OCI-LY7 (cell line): ENCODE measurements at regions not wholly inside any gene's neighbourhood (a gene's known extent, or its start where the extent isn't known, plus 50 kb on each side); places are given as distances from the start of the nearest gene placed in this dataset.

Source experiments
- BruUV-seq: library from RNA; stranded (reverse); fragments of 400-500 nt; replicated peaks from 2 replicates; lab custom pipeline; 2021; lab: Mats Ljungman, UMichigan
- CTCF ChIA-PET: fragments of 300-600 bp; sonication (Branson Sonifier 250); formaldehyde crosslinking; loops from one replicate; lab custom pipeline; 2022; ENCODE audit warnings: antibody characterized with exemption; ENCODE audit not compliant: unreplicated experiment; lab: Charles Lee
- POLR2A ChIA-PET: fragments of 300-600 bp; sonication (Branson Sonifier 250); formaldehyde crosslinking; loops from one replicate; lab custom pipeline; 2022; ENCODE audit warnings: antibody characterized with exemption; lab: Charles Lee
- DNase-seq: peaks from one replicate; pipeline ENCODE4 v3.0.0-alpha.2; 2015; ENCODE audit warnings: low spot score
- H2AFZ ChIP-seq: fragments of 200-600 bp; sonication (generic), shearing (Covaris generic); 2 replicates; pipeline ENCODE4 v1.6.1; 2014; ENCODE audit warnings: mild to moderate bottlenecking, antibody characterized with exemption, low read length, moderate library complexity
- H3K27ac ChIP-seq: fragments of 200-600 bp; sonication (generic); 2 replicates; pipeline ENCODE4 v1.5.1; 2014; ENCODE audit warnings: mixed run types, low read depth, mild to moderate bottlenecking, moderate library complexity, low read length, inconsistent platforms; ENCODE audit not compliant: poor library complexity, severe bottlenecking
- H3K36me3 ChIP-seq: fragments of 200-600 bp; sonication (generic); 2 replicates; pipeline ENCODE4 v1.6.1; 2014; ENCODE audit warnings: mild to moderate bottlenecking, antibody characterized with exemption, low read length, moderate library complexity, mixed read lengths; ENCODE audit not compliant: insufficient read depth
- H3K4me1 ChIP-seq: fragments of 200-600 bp; sonication (generic); 2 replicates; pipeline ENCODE4 v1.5.1; 2014; ENCODE audit warnings: mild to moderate bottlenecking, low read length; ENCODE audit not compliant: insufficient read depth, poor library complexity, severe bottlenecking
- H3K4me2 ChIP-seq: fragments of 200-600 bp; sonication (generic); 2 replicates; pipeline ENCODE4 v1.6.1; 2014; ENCODE audit warnings: mild to moderate bottlenecking, low read length
- H3K4me3 ChIP-seq: fragments of 200-600 bp; sonication (generic); 2 replicates; pipeline ENCODE4 v1.5.1; 2014; ENCODE audit warnings: mild to moderate bottlenecking, low read depth, low read length; ENCODE audit not compliant: poor library complexity, severe bottlenecking
- H3K79me2 ChIP-seq: fragments of 200-600 bp; sonication (generic); 2 replicates; pipeline ENCODE4 v1.6.1; 2016; ENCODE audit warnings: low read depth, mild to moderate bottlenecking, low read length, moderate library complexity, mixed read lengths; ENCODE audit not compliant: insufficient read depth
- H3K9me2 ChIP-seq: fragments of 200-600 bp; sonication (generic); 2 replicates; pipeline ENCODE4 v1.6.1; 2016; ENCODE audit warnings: mild to moderate bottlenecking, low read length, mixed read lengths; ENCODE audit not compliant: insufficient read depth
- H3K9me3 ChIP-seq: fragments of 200-600 bp; sonication (generic); 2 replicates; pipeline ENCODE4 v1.6.1; 2014; ENCODE audit warnings: mild to moderate bottlenecking, mixed run types, low read length, mixed read lengths
- H4K20me1 ChIP-seq: fragments of 200-600 bp; sonication (generic); 2 replicates; pipeline ENCODE4 v1.6.1; 2014; ENCODE audit warnings: mild to moderate bottlenecking, antibody characterized with exemption, low read length, moderate library complexity, mixed read lengths; ENCODE audit not compliant: insufficient read depth
- EZH2phosphoT487 ChIP-seq: fragments of 200-600 bp; sonication (generic); IDR thresholded peaks from 2 replicates; pipeline ENCODE4 v1.6.1; 2018; ENCODE audit warnings: low read depth, borderline replicate concordance, mild to moderate bottlenecking, mixed run types, antibody characterized with exemption, low read length, moderate library complexity, mixed read lengths
- intact Hi-C: fragments of 100-400 bp; cut with micrococcal nuclease; formaldehyde crosslinking; loops from one replicate; pipeline ENCODE4 v1.10.0; 2022; ENCODE audit not compliant: unreplicated experiment
- TF ChIP-seq, protein P1 (sequence below): fragments of 200-600 bp; sonication (generic); conservative IDR thresholded peaks from 2 replicates; pipeline ENCODE4 v1.5.1; 2014; ENCODE audit warnings: mild to moderate bottlenecking, antibody characterized with exemption, low read length, moderate library complexity, mixed read lengths

DNA sequence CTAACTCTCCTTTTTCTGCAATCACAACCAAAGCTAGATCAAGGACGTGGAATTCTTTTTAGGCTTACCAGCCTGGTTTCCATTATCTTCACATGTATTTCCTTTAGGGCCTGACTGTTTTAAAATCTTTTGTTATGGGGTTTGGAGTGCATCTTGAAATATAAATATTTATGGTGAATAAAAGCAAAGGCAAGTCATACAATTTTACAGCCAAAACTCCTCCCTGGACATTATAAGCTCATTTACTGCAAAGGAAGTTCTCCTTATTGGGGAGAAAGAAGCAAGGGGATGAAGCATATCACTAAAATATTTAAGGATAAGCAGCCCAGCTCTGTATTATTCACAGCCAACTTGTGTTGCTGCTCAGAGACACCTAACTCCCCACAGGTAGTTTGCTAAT, 132.2 kb upstream of the TARS1 start:
- Histone ChIP-seq H3K4me3 (no peak overlapping the region), H3K4me2 (no peak overlapping the region), H2AFZ (peak overlapping the region; percentile 5; the same call in 1 of the 2 replicates), H4K20me1 (no peaks in the 10 kb centered on the region), H3K36me3 (no peaks in the 10 kb centered on the region), H3K9me2 (no peaks in the 10 kb centered on the region), H3K4me1 (peaks cover 9% of the 10 kb centered on the region), H3K9me3 (peaks cover 3% of the 10 kb centered on the region; the same call in 1 of the 2 replicates), H3K27ac (no peak overlapping the region), H3K79me2 (no peaks in the 10 kb centered on the region)
- no TSS peak for BruUV-seq
- intact Hi-C loops: no loop called here
- ChIA-PET CTCF (no interaction called here), POLR2A (interaction anchor here (0.6 kb wide), 1 partner anchor 150 kb away, joined by 3 read pairs; no protein-coding TSS in a partner anchor)
- TF ChIP-seq EZH2phosphoT487: no peak
- TF ChIP-seq, protein P1, sequence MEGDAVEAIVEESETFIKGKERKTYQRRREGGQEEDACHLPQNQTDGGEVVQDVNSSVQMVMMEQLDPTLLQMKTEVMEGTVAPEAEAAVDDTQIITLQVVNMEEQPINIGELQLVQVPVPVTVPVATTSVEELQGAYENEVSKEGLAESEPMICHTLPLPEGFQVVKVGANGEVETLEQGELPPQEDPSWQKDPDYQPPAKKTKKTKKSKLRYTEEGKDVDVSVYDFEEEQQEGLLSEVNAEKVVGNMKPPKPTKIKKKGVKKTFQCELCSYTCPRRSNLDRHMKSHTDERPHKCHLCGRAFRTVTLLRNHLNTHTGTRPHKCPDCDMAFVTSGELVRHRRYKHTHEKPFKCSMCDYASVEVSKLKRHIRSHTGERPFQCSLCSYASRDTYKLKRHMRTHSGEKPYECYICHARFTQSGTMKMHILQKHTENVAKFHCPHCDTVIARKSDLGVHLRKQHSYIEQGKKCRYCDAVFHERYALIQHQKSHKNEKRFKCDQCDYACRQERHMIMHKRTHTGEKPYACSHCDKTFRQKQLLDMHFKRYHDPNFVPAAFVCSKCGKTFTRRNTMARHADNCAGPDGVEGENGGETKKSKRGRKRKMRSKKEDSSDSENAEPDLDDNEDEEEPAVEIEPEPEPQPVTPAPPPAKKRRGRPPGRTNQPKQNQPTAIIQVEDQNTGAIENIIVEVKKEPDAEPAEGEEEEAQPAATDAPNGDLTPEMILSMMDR: no peak
- DNase-seq: no peak

DNA sequence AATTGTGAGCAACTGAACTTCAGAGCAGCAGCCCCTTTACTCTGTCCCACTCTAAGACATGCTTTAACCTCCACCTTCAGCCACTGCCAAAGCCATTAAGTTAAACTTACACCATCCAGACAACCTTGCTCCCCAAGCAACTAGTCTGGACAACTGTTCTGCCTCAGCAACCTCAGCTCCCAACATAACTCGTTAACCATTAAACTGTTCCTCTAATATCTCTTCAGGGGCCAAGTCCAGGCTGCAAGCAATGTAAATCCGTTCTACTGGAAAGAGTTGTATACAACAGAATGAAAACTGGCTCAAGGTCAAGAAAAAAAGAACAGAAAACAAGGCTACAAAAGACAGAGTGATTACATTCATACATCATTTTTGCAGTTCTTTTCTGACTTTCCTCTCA, 131.7 kb upstream of the TARS1 start:
- Histone ChIP-seq H3K36me3 (no peaks in the 10 kb centered on the region), H3K4me2 (no peak overlapping the region), H3K9me3 (peaks cover 6% of the 10 kb centered on the region; the same call in 1 of the 2 replicates), H3K79me2 (no peaks in the 10 kb centered on the region), H3K27ac (no peak overlapping the region), H4K20me1 (no peaks in the 10 kb centered on the region), H2AFZ (peak overlapping the region; percentile 5; the same call in 1 of the 2 replicates), H3K4me3 (no peak overlapping the region), H3K4me1 (peaks cover 9% of the 10 kb centered on the region), H3K9me2 (no peaks in the 10 kb centered on the region)
- intact Hi-C loops: no loop called here
- BruUV-seq: no TSS peak
- no peak for DNase-seq
- CTCF ChIA-PET: no interaction called here
- no peak for TF ChIP-seq EZH2phosphoT487
- TF ChIP-seq, protein P1: no peak
- POLR2A ChIA-PET: interaction anchor here (0.6 kb wide), 1 partner anchor 151 kb away, joined by 3 read pairs; no protein-coding TSS in a partner anchor

DNA sequence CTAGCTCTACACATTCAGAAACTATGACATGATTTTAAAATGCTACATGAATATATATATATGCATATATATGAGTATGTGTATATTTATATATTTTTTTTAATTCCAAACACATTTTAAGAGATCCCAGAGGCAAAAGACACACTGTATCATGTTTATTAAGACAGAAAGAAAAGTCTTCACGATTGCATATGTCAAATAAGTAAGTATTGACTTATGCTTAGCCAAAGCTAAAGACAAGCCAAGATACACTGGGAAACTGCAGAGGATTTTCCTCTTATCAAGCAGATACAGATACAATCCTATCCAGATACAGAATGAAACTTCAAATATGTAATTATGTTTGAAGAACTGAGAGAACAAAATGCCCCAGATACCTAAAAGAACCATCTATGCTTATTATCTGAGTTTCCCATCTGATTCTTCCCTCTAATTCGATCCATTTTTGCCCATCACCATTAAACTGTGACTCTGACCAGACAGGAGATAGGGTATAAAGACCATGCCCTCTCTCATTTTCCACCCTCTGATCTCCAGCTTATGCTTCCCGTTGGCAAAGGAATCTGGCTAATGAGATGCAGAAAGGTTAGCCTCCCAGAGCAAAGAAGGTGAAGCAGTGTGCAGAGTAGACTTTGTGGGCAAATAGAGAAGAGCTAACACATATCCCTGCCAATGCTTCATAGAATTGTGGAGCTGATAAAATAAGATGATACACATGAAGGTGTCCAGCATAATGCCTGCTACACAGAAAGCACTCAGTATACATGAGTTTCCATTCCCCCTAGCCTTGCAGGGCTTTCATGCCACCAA, 131.0 kb upstream of the TARS1 start:
- Histone ChIP-seq H3K9me3 (peaks cover 10% of the 10 kb centered on the region; the same call in 1 of the 2 replicates), H3K4me3 (no peak overlapping the region), H3K79me2 (no peaks in the 10 kb centered on the region), H4K20me1 (no peaks in the 10 kb centered on the region), H3K36me3 (no peaks in the 10 kb centered on the region), H3K9me2 (no peaks in the 10 kb centered on the region), H2AFZ (no peak overlapping the region; the same call in 1 of the 2 replicates), H3K4me2 (no peak overlapping the region), H3K27ac (no peak overlapping the region), H3K4me1 (peaks cover 9% of the 10 kb centered on the region)
- no TSS peak for BruUV-seq
- POLR2A ChIA-PET: interaction anchor here (0.6 to 1.1 kb wide), 3 partner anchors 10 to 139 kb away, joined by 3 to 5 read pairs (median 3); no protein-coding TSS in a partner anchor
- TF ChIP-seq, protein P1: no peak
- TF ChIP-seq EZH2phosphoT487: no peak
- intact Hi-C loops: no loop called here
- CTCF ChIA-PET: no interaction called here
- no peak for DNase-seq
